SW480 (cell line): ENCODE measurements at regions not wholly inside any gene's neighbourhood (a gene's known extent, or its start where the extent isn't known, plus 50 kb on each side); places are given as distances from the start of the nearest gene placed in this dataset.

ENCODE experiments used
- DNase-seq: peaks from one replicate; pipeline ENCODE4 v3.0.0-alpha.2; 2016; ENCODE audit warnings: low spot score

- peak; percentile 29 for DNase-seq
These were observed 167.5 kb upstream of the FREM2 start for GRCh38 chr13:38519229-38519911.

GRCh38 chr13:38520041-38520440 is 166.8 kb upstream of the FREM2 start:
- peak; percentile 52 for DNase-seq

GRCh38 chr13:38527140-38527539 is 159.7 kb upstream of the FREM2 start:
- no peak for DNase-seq

GRCh38 chr13:38528986-38529385 is 157.9 kb upstream of the FREM2 start:
- peak; percentile 77 for DNase-seq

GRCh38 chr13:38530492-38530891 is 156.4 kb upstream of the FREM2 start:
- peak; percentile 31 for DNase-seq

GRCh38 chr13:38535261-38535660 is 151.6 kb upstream of the FREM2 start:
- DNase-seq = no peak

GRCh38 chr13:38537051-38537450 is 149.8 kb upstream of the FREM2 start:
- no peak for DNase-seq

GRCh38 chr13:38538422-38538821 is 148.5 kb upstream of the FREM2 start:
- DNase-seq = no peak

- no peak for DNase-seq
These were observed 147.2 kb upstream of the FREM2 start for GRCh38 chr13:38539632-38540031.

GRCh38 chr13:38542601-38543000 is 144.3 kb upstream of the FREM2 start:
- peak; percentile 90 for DNase-seq

GRCh38 chr13:38543561-38543960 is 143.3 kb upstream of the FREM2 start:
- peak; percentile 88 for DNase-seq

- DNase-seq = no peak
These were observed 123.1 kb upstream of the FREM2 start for GRCh38 chr13:38563739-38564138.

GRCh38 chr13:38564256-38565150 is 122.4 kb upstream of the FREM2 start:
- DNase-seq = peak; percentile 42

- DNase-seq = no peak
These were observed 120.9 kb upstream of the FREM2 start for GRCh38 chr13:38566023-38566422.

- no peak for DNase-seq
These were observed 120.4 kb upstream of the FREM2 start for GRCh38 chr13:38566519-38566918.

- no peak for DNase-seq
These were observed 116.2 kb upstream of the FREM2 start for GRCh38 chr13:38570706-38571105.

GRCh38 chr13:38575427-38575826 is 111.5 kb upstream of the FREM2 start:
- DNase-seq = no peak

GRCh38 chr13:38577048-38577447 is 109.8 kb upstream of the FREM2 start:
- DNase-seq = peak; percentile 9

- DNase-seq = peak; percentile 78
These were observed 104.7 kb upstream of the FREM2 start for GRCh38 chr13:38582133-38582532.

GRCh38 chr13:38590230-38590629 is 96.6 kb upstream of the FREM2 start:
- no peak for DNase-seq

GRCh38 chr13:38590796-38591507 is 95.9 kb upstream of the FREM2 start:
- no peak for DNase-seq

GRCh38 chr13:38602266-38602665 is 84.6 kb upstream of the FREM2 start:
- DNase-seq = peak; percentile 18
